ENCODE measurements at regions not wholly inside any gene's neighbourhood (a gene's known extent, or its start where the extent isn't known, plus 50 kb on each side); places are given as distances from the start of the nearest gene placed in this dataset.

- 85 to 90% (median 88%) methylated on average over 1 to 2 of the region's 2 CpGs for WGBS, 4 donors
- Histone ChIP-seq H3K27me3 (no peaks in the 10 kb centered on the region), H3K27ac (no peak overlapping the region), H3K4me1 (replicated peaks in 1 of 2) (peaks cover 0 to 8% of the 10 kb centered on the region in 2 donors), H3K36me3 (replicated peaks in 1 of 2) (no peaks in the 10 kb centered on the region), H3K9me3 (replicated peaks in 1 of 3) (no peaks in the 10 kb centered on the region), H3K4me3 (no peak overlapping the region)
- intact Hi-C loops (cut with DNase I) = no loop called here
- TF ChIP-seq POLR2A (IDR thresholded peaks at IDR 0.05) = no peak
- no peak for TF ChIP-seq CTCF (IDR thresholded peaks at IDR 0.05)
- DNase-seq = no peak
These were observed 162.8 kb upstream of the CDYL start for GRCh38 chr6:4613381-4613780.

GRCh38 chr6:4612636-4613171 lies 163.5 kb upstream of the CDYL start:
- H3K9me3 ChIP-seq (replicated peaks in 1 of 3) = no peaks in the 10 kb centered on the region
- peak in 2 of 7 donors; percentile 23 to 30 for DNase-seq
- H3K27me3 ChIP-seq = no peaks in the 10 kb centered on the region
- TF ChIP-seq CTCF (IDR thresholded peaks at IDR 0.05) (no peak), POLR2A (IDR thresholded peaks at IDR 0.05) (no peak)
- peaks cover 0 to 13% of the 10 kb centered on the region in 2 donors for H3K4me1 ChIP-seq (replicated peaks in 1 of 2)
- WGBS, 4 donors = 53 to 63% (median 60%) methylated on average over 5 of the region's 5 CpGs
- no peak overlapping the region for H3K4me3 ChIP-seq
- no peaks in the 10 kb centered on the region for H3K36me3 ChIP-seq (replicated peaks in 1 of 2)
- peak overlapping the region in 2 of 5 donors; percentile 26 to 42 for H3K27ac ChIP-seq
- intact Hi-C loops (cut with DNase I) = no loop called here

- H3K4me1 ChIP-seq (replicated peaks in 1 of 2) = peaks cover 8 to 23% of the 10 kb centered on the region in 2 donors
- H3K27me3 ChIP-seq = no peaks in the 10 kb centered on the region
- no peaks in the 10 kb centered on the region for H3K36me3 ChIP-seq (replicated peaks in 1 of 2)
- peak overlapping the region in 1 of 5 donors; percentile 15 for H3K27ac ChIP-seq
- intact Hi-C loops (cut with DNase I) = no loop called here
- no peak overlapping the region for H3K4me3 ChIP-seq
- no peaks in the 10 kb centered on the region for H3K9me3 ChIP-seq (replicated peaks in 1 of 3)
- no peak for DNase-seq
- WGBS, 4 donors = 57 to 72% (median 65%) methylated on average over 7 to 9 of the region's 9 CpGs
- TF ChIP-seq CTCF (IDR thresholded peaks at IDR 0.05) (no peak), POLR2A (IDR thresholded peaks at IDR 0.05) (no peak)
These were observed 164.6 kb upstream of the CDYL start for GRCh38 chr6:4611429-4612129.

- WGBS, 4 donors = 50 to 64% (median 57%) methylated on average over 7 of the region's 7 CpGs
- peaks cover 8 to 23% of the 10 kb centered on the region in 2 donors for H3K4me1 ChIP-seq (replicated peaks in 1 of 2)
- no peak overlapping the region for H3K27ac ChIP-seq
- no peak overlapping the region for H3K4me3 ChIP-seq
- TF ChIP-seq CTCF (IDR thresholded peaks at IDR 0.05) (no peak), POLR2A (IDR thresholded peaks at IDR 0.05) (no peak)
- H3K36me3 ChIP-seq (replicated peaks in 1 of 2) = no peaks in the 10 kb centered on the region
- no peaks in the 10 kb centered on the region for H3K27me3 ChIP-seq
- peak in 1 of 7 donors; percentile 30 for DNase-seq
- intact Hi-C loops (cut with DNase I) = no loop called here
- H3K9me3 ChIP-seq (replicated peaks in 1 of 3) = no peaks in the 10 kb centered on the region
These were observed 165.9 kb upstream of the CDYL start for GRCh38 chr6:4610256-4610655.

Measured in adrenal gland (tissue), 9 donors.